ENCODE measurements at regions not wholly inside any gene's neighbourhood (a gene's known extent, or its start where the extent isn't known, plus 50 kb on each side); places are given as distances from the start of the nearest gene placed in this dataset.
"Not testable (repeated sequence)": the region's sequence is repeated elsewhere in the genome, so short reads cannot be mapped to it uniquely, and the experiment has no call there.

DNA sequence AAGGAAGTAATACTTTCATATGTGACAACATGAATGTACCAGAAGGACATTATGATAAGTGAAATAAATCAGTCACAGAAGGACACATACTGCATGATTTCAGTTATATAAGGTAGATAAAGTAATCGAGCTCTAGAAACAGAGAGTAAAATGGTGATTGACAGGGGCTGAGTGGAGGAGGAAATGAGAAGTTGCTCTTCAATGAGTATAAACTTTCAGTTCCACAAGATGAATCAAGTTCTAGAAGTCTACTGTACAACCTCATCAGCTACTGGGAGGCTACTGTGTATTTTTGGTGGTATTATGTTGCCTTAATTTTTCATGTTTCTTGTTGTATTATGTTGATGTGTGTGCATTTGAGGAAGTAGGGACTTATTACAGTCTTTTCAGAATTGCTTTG is 270.9 kb upstream of the GRIA3 start:
- no peak for DNase-seq (ENCODE audit: low read depth)

DNA sequence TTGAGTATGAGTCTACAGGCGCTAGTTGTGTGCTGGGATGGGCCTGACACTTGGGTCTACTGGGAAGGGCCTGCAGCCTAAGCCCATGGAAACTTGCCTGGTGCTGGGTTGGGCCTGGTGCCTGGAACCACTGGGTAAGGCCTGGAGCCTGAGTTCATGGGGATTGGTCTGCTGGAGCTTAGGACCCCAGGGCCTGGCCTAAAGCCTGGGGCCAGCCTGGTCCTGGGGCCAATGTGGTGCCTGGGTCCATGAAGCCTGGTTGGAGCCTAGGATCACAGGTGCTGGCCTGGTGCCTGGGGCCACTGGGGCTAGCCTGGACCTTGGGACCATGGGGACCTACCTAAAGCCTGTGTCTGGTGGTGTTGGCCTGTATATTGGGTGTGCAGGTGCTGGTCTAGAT is 270.3 kb upstream of the GRIA3 start:
- no peak for DNase-seq (ENCODE audit: low read depth)

DNA sequence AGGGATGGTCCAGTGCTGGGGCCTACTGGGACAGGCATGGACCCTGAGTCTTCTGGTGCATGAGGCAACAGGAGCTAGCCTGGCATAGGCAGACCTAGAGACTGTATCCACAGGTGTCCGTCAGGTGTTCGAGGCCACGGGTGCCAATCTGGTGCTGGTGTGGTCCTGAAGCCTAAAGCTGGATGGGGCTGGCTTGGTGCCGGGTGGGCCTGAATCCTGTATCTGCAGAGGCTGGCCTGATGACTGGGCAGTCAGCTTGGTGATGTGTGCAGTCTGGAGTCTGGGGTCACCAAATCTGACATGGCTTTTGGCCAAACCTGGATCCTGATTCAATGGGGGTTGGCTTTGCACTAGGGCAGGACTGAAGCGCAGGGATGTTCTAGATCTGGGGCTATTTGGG is 269.8 kb upstream of the GRIA3 start:
- DNase-seq (ENCODE audit: low read depth), result no peak

DNA sequence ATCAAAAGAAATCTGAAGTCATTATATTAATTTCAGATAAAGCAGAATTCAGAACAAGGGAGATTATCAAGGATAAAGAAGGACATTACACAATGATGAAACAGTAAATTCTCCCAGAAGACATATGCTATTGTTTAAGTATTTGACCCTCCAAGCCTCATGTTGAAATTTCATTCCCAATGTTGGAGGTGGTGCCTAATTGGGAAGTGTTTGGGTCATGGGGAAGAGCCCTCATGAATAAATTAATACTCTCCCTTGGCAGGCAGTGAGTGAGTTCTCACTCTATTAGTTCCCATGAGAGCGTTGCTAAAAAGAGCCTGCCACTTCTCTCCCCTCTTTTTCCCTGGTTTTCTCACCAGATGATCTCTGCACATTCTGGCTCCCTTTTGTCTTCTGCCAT is 249.9 kb upstream of the GRIA3 start:
- DNase-seq (ENCODE audit: low read depth), result no peak

DNA sequence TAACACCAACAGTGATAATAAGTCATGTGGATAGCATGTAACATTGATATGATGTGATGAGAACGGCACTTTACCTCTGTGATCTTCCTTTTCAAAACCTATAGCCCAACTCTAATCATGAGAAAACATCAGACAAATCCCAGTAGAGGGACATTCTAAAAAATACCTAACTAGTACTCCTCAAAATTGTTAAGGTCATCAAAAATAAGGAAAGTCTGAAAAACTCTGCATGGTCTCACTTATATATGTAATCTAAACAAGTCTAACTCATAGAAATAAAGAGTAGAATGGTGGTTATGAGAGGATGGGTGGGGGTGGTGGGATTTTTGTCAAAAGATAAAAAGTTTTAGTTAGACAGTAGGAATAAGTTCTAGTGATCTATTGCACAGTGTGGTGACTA is 243.9 kb upstream of the GRIA3 start:
- no peak for DNase-seq (ENCODE audit: low read depth)

DNA sequence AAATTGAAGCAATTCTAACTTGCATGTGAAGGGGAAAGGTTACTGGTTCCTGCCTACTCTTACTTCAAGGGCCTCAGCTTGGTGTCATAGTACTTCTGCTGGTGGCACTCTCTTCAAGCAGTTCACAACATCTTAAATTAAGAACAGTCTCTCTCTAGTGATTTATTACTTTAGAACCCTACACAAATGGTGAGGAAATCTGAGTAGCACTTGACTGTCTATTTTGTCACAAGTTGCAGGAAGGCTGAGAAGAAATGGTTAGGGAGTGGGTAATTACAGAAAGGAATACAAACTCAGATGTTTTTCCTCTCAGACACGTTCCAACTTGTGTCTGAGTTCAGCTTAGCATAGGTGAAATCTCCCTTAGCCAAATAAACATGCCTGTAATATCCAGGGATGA is 242.3 kb upstream of the GRIA3 start:
- no peak for DNase-seq (ENCODE audit: low read depth)

- no peak for DNase-seq (ENCODE audit: low read depth)
These were observed 240.2 kb upstream of the GRIA3 start for GRCh38 chrX:122943918-122944317.

- no peak for DNase-seq (ENCODE audit: low read depth)
These were observed 238.8 kb upstream of the GRIA3 start for GRCh38 chrX:122945328-122945727.

- no peak for DNase-seq (ENCODE audit: low read depth)
These were observed 211.5 kb upstream of the GRIA3 start for GRCh38 chrX:122972604-122973003.

DNA sequence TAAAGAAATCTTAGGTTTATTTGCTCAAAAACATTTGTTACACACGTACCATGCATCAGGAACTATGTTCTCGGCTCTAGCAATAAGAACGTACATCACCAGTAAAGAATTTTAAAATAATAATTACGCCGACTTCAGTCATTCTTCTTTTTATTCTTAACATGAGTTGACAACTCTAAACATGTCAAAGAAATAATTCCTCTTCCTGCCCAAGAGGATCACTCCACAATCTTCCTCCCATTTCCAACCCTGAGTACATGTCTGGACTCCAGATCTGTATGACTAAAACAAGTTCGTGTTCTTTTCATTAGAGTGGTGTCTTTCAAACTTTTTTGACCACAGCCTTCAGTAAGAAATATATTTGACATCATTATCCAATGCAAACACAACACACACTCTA is 201.6 kb upstream of the GRIA3 start:
- no peak for DNase-seq (ENCODE audit: low read depth)

GRCh38 chrX:123002844-123003243 is 181.2 kb upstream of the GRIA3 start:
- DNase-seq (ENCODE audit: low read depth), result not testable (repeated sequence)

- no peak for DNase-seq (ENCODE audit: low read depth)
These were observed 170.9 kb upstream of the GRIA3 start for GRCh38 chrX:123013141-123013540.

GRCh38 chrX:123036401-123036800 is 147.7 kb upstream of the GRIA3 start:
- DNase-seq (ENCODE audit: low read depth), result no peak

GRCh38 chrX:123049071-123049625 is 134.9 kb upstream of the GRIA3 start:
- no peak for DNase-seq (ENCODE audit: low read depth)

- DNase-seq (ENCODE audit: low read depth), result no peak
These were observed 123.1 kb upstream of the GRIA3 start for GRCh38 chrX:123060986-123061385.

DNA sequence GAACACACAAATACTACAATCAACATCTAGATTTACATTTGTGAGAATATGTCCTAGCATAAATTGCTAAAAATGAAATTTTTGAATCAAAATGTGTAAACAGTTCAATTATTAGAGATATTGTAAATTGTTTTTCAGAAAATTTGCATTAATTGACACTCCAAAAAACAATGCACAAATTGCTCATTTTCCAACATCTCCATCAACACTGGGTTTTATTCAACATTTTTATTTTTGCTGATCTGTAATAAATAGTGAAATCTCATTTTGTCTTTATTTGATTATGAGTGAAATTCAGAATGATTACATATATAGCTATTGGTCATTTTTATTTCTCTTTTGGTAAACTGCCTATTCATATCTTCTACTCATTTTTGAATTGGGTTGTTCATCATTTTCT is 120.0 kb upstream of the GRIA3 start:
- no peak for DNase-seq (ENCODE audit: low read depth)

- DNase-seq (ENCODE audit: low read depth), result no peak
These were observed 111.2 kb upstream of the GRIA3 start for GRCh38 chrX:123072686-123073385.

DNA sequence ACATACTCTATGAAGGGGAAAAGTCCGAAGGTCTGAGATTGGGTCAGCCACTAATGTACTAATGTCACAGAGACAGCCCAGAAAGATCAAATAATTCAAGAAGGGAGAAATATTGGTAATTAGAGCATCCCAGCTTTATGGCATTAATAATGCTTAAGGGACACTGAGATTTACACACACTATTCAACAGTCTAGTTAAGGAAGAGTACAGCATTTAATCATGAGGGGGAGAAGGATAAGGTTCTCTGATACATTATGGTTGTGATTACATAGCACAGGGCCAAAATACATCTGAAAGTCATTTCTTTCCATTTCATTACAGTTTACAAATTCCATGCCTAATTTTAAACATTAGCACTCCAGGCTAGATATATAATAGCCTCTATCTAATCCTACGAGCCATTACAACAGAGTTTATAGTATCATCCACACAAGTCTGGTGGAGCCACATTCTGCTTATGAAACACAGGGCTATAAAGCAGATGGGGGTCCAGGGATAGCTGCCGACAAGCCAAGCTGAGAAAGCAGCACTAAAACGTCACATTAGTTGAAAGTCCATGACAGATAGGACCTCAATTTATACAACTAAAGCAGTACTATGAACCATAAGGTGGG is 108.0 kb upstream of the GRIA3 start:
- no peak for DNase-seq (ENCODE audit: low read depth)

- no peak for DNase-seq (ENCODE audit: low read depth)
These were observed 106.4 kb upstream of the GRIA3 start for GRCh38 chrX:123077631-123078030.

DNA sequence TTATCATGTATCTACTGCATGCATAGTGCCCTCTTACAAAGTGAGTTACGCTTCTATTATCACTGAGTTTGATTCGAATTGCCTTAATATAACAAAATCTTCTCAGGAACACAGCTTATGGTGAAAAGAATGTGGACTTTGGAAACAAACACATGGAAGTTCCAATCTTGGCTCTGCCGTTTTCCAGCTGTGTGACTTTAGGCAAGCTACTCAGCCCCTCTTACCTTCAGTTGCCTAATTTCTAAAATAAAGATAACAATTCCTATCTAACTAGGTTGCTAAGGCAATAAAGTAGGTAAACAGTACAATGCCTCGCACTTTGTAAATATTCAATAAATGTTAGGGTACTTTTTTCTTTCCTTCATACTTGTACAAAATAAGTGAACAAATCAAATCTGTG is 104.0 kb upstream of the GRIA3 start:
- DNase-seq (ENCODE audit: low read depth), result no peak

GRCh38 chrX:123081776-123082175 is 102.3 kb upstream of the GRIA3 start:
- DNase-seq (ENCODE audit: low read depth), result no peak

- DNase-seq (ENCODE audit: low read depth), result no peak
These were observed 100.2 kb upstream of the GRIA3 start for GRCh38 chrX:123083924-123084323.

DNA sequence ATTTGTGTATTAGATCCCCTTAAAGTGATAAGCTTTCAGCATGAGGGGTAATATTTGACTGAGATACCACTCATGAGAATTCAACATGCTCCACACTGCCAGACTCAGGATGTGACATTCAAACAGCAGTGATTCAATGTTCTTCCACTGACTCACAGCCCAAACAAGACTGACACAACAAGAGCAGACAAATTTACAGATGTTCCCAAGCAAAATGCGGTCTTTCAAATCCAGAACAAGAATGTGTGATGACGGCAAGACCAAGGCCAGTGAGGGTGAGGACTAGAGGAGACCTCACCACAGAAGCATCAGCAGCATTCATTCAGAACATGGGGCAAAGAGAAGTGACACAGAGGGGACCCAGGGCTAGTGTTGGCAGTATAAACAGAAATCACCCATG is 99.3 kb upstream of the GRIA3 start:
- DNase-seq (ENCODE audit: low read depth), result no peak
